IPS-18a (cell line): ENCODE measurements at regions not wholly inside any gene's neighbourhood (a gene's known extent, or its start where the extent isn't known, plus 50 kb on each side); places are given as distances from the start of the nearest gene placed in this dataset.

Experiments
- H3K27ac ChIP-seq: one replicate; pipeline ENCODE4 v1.5.1; 2013; ENCODE audit warnings: low read length
- H3K27me3 ChIP-seq: one replicate; pipeline ENCODE4 v1.6.1; 2013; ENCODE audit warnings: mild to moderate bottlenecking, low read length; ENCODE audit not compliant: control insufficient read depth, insufficient read depth
- H3K36me3 ChIP-seq: one replicate; pipeline ENCODE4 v1.6.1; 2013; ENCODE audit warnings: low read depth, low read length; ENCODE audit not compliant: control insufficient read depth
- H3K4me1 ChIP-seq: one replicate; pipeline ENCODE4 v1.6.1; 2013; ENCODE audit warnings: low read depth, low read length; ENCODE audit not compliant: control insufficient read depth
- H3K4me3 ChIP-seq: one replicate; pipeline ENCODE4 v1.5.1; 2013; ENCODE audit warnings: low read length
- H3K9ac ChIP-seq: one replicate; pipeline ENCODE4 v1.6.1; 2013; ENCODE audit warnings: mild to moderate bottlenecking, low read length, moderate library complexity
- H3K9me3 ChIP-seq: one replicate; pipeline ENCODE4 v1.6.1; 2013; ENCODE audit warnings: low read depth, low read length; ENCODE audit not compliant: control insufficient read depth

- Histone ChIP-seq H3K9ac (no peak overlapping the region), H3K36me3 (no peaks in the 10 kb centered on the region), H3K27me3 (no peaks in the 10 kb centered on the region), H3K4me1 (no peaks in the 10 kb centered on the region), H3K4me3 (no peak overlapping the region), H3K9me3 (no peaks in the 10 kb centered on the region), H3K27ac (no peak overlapping the region)
These were observed 823.0 kb upstream of the NECTIN3 start for GRCh38 chr3:110248666-110249065.

- no peaks in the 10 kb centered on the region for H3K27me3 ChIP-seq
- H3K27ac ChIP-seq: no peak overlapping the region
- no peak overlapping the region for H3K4me3 ChIP-seq
- no peaks in the 10 kb centered on the region for H3K9me3 ChIP-seq
- H3K4me1 ChIP-seq: no peaks in the 10 kb centered on the region
- H3K36me3 ChIP-seq: no peaks in the 10 kb centered on the region
- no peak overlapping the region for H3K9ac ChIP-seq
These were observed 817.8 kb upstream of the NECTIN3 start for GRCh38 chr3:110253794-110254193.

- no peak overlapping the region for H3K4me3 ChIP-seq
- no peaks in the 10 kb centered on the region for H3K27me3 ChIP-seq
- H3K4me1 ChIP-seq: no peaks in the 10 kb centered on the region
These were observed 817.0 kb upstream of the NECTIN3 start for GRCh38 chr3:110254591-110254990.

GRCh38 chr3:110261141-110261540 is 810.5 kb upstream of the NECTIN3 start:
- H3K9ac ChIP-seq: no peak overlapping the region
- no peaks in the 10 kb centered on the region for H3K27me3 ChIP-seq

More at GRCh38 chr3:110254591-110254990, 817.0 kb upstream of the NECTIN3 start:
- H3K9ac ChIP-seq: no peak overlapping the region
- no peak overlapping the region for H3K27ac ChIP-seq
- no peaks in the 10 kb centered on the region for H3K36me3 ChIP-seq
- no peaks in the 10 kb centered on the region for H3K9me3 ChIP-seq

GRCh38 chr3:110262896-110263295 is 808.7 kb upstream of the NECTIN3 start:
- peaks cover 15% of the 10 kb centered on the region for H3K4me1 ChIP-seq
- no peaks in the 10 kb centered on the region for H3K27me3 ChIP-seq
- no peaks in the 10 kb centered on the region for H3K36me3 ChIP-seq
- no peaks in the 10 kb centered on the region for H3K9me3 ChIP-seq
- no peak overlapping the region for H3K4me3 ChIP-seq
- no peak overlapping the region for H3K9ac ChIP-seq
- no peak overlapping the region for H3K27ac ChIP-seq

More at GRCh38 chr3:110261141-110261540, 810.5 kb upstream of the NECTIN3 start:
- H3K4me1 ChIP-seq: peaks cover 13% of the 10 kb centered on the region
- no peaks in the 10 kb centered on the region for H3K9me3 ChIP-seq
- H3K36me3 ChIP-seq: no peaks in the 10 kb centered on the region
- no peak overlapping the region for H3K4me3 ChIP-seq
- H3K27ac ChIP-seq: no peak overlapping the region

GRCh38 chr3:110265302-110265701 is 806.3 kb upstream of the NECTIN3 start:
- Histone ChIP-seq H3K27me3 (no peaks in the 10 kb centered on the region), H3K4me3 (no peak overlapping the region), H3K36me3 (no peaks in the 10 kb centered on the region), H3K9me3 (no peaks in the 10 kb centered on the region), H3K9ac (no peak overlapping the region), H3K4me1 (peaks cover 15% of the 10 kb centered on the region), H3K27ac (no peak overlapping the region)

- H3K4me3 ChIP-seq: no peak overlapping the region
- H3K27ac ChIP-seq: no peak overlapping the region
- H3K4me1 ChIP-seq: peaks cover 21% of the 10 kb centered on the region
- no peak overlapping the region for H3K9ac ChIP-seq
- H3K36me3 ChIP-seq: no peaks in the 10 kb centered on the region
- H3K27me3 ChIP-seq: no peaks in the 10 kb centered on the region
- no peaks in the 10 kb centered on the region for H3K9me3 ChIP-seq
These were observed 804.2 kb upstream of the NECTIN3 start for GRCh38 chr3:110267304-110267845.

- Histone ChIP-seq H3K9me3 (no peaks in the 10 kb centered on the region), H3K4me3 (no peak overlapping the region), H3K27ac (no peak overlapping the region), H3K27me3 (no peaks in the 10 kb centered on the region), H3K4me1 (peaks cover 14% of the 10 kb centered on the region), H3K36me3 (no peaks in the 10 kb centered on the region), H3K9ac (no peak overlapping the region)
These were observed 799.1 kb upstream of the NECTIN3 start for GRCh38 chr3:110272525-110272924.

GRCh38 chr3:110291886-110292501 is 779.6 kb upstream of the NECTIN3 start:
- no peak overlapping the region for H3K27ac ChIP-seq

GRCh38 chr3:110293660-110294059 is 778.0 kb upstream of the NECTIN3 start:
- H3K9ac ChIP-seq: no peak overlapping the region
- peaks cover 24% of the 10 kb centered on the region for H3K9me3 ChIP-seq
- H3K4me3 ChIP-seq: no peak overlapping the region
- H3K36me3 ChIP-seq: no peaks in the 10 kb centered on the region
- no peaks in the 10 kb centered on the region for H3K4me1 ChIP-seq
- H3K27me3 ChIP-seq: no peaks in the 10 kb centered on the region
- no peak overlapping the region for H3K27ac ChIP-seq

More at GRCh38 chr3:110291886-110292501, 779.6 kb upstream of the NECTIN3 start:
- Histone ChIP-seq H3K36me3 (no peaks in the 10 kb centered on the region), H3K27me3 (no peaks in the 10 kb centered on the region), H3K9ac (no peak overlapping the region), H3K4me3 (no peak overlapping the region), H3K4me1 (no peaks in the 10 kb centered on the region), H3K9me3 (peaks cover 28% of the 10 kb centered on the region)

GRCh38 chr3:110296885-110297284 is 774.7 kb upstream of the NECTIN3 start:
- no peaks in the 10 kb centered on the region for H3K27me3 ChIP-seq
- no peak overlapping the region for H3K4me3 ChIP-seq
- H3K9ac ChIP-seq: no peak overlapping the region
- H3K4me1 ChIP-seq: no peaks in the 10 kb centered on the region
- H3K9me3 ChIP-seq: peaks cover 24% of the 10 kb centered on the region
- no peak overlapping the region for H3K27ac ChIP-seq
- no peaks in the 10 kb centered on the region for H3K36me3 ChIP-seq

GRCh38 chr3:110301781-110302180 is 769.8 kb upstream of the NECTIN3 start:
- no peaks in the 10 kb centered on the region for H3K9me3 ChIP-seq
- H3K27me3 ChIP-seq: no peaks in the 10 kb centered on the region
- no peaks in the 10 kb centered on the region for H3K4me1 ChIP-seq
- H3K27ac ChIP-seq: no peak overlapping the region
- no peak overlapping the region for H3K4me3 ChIP-seq
- no peaks in the 10 kb centered on the region for H3K36me3 ChIP-seq
- H3K9ac ChIP-seq: no peak overlapping the region
